SU-DHL-6 (cell line): ENCODE measurements at regions not wholly inside any gene's neighbourhood (a gene's known extent, or its start where the extent isn't known, plus 50 kb on each side); places are given as distances from the start of the nearest gene placed in this dataset.

Experiments used
- EZH2phosphoT487 ChIP-seq: fragments of 200-600 bp; sonication (generic), shearing (Covaris generic); conservative IDR thresholded peaks from 2 replicates; pipeline ENCODE4 v1.6.1; 2018; ENCODE audit warnings: mild to moderate bottlenecking, antibody characterized with exemption, low read length, moderate library complexity, mixed read lengths
- TF ChIP-seq, protein P1 (sequence below): fragments of 200-600 bp; sonication (generic); IDR thresholded peaks from one replicate; pipeline ENCODE4 v1.5.1; 2017; ENCODE audit warnings: antibody characterized with exemption, mild to moderate bottlenecking, low read length, moderate library complexity; ENCODE audit not compliant: insufficient read depth, poor library complexity, severe bottlenecking

DNA sequence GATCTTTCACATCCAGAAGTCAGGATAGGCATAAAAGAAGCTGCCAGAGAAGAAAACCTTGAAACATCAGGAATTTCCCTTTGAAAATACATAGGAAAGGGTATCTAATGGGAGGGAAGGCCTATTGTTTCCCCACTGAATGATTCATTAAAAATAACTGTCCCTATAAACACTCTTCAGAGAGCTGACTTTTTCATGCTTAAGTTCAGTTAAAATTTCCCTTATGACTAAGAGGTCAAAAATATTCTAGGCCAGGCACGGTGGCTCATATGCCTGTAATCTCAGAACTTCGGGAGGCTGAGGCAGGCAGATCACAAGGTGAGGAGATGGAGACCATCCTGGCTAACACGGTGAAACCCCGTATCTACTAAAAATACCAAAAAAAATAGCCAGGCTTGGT, 499.5 kb downstream of the ENC1 start:
- TF ChIP-seq, protein P1, sequence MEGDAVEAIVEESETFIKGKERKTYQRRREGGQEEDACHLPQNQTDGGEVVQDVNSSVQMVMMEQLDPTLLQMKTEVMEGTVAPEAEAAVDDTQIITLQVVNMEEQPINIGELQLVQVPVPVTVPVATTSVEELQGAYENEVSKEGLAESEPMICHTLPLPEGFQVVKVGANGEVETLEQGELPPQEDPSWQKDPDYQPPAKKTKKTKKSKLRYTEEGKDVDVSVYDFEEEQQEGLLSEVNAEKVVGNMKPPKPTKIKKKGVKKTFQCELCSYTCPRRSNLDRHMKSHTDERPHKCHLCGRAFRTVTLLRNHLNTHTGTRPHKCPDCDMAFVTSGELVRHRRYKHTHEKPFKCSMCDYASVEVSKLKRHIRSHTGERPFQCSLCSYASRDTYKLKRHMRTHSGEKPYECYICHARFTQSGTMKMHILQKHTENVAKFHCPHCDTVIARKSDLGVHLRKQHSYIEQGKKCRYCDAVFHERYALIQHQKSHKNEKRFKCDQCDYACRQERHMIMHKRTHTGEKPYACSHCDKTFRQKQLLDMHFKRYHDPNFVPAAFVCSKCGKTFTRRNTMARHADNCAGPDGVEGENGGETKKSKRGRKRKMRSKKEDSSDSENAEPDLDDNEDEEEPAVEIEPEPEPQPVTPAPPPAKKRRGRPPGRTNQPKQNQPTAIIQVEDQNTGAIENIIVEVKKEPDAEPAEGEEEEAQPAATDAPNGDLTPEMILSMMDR, result no peak
- no peak for TF ChIP-seq EZH2phosphoT487
